VCaP (cell line): ENCODE measurements at regions not wholly inside any gene's neighbourhood (a gene's known extent, or its start where the extent isn't known, plus 50 kb on each side); places are given as distances from the start of the nearest gene placed in this dataset.

Experiments used
- H3K27ac ChIP-seq: fragments of 450-650 bp; 2 replicates; pipeline ENCODE4 v1.5.1; 2017
- CTCF ChIP-seq: fragments of 450-650 bp; conservative IDR thresholded peaks from 2 replicates; pipeline ENCODE4 v1.5.1; 2017; ENCODE audit warnings: mild to moderate bottlenecking, moderate library complexity

- TF ChIP-seq CTCF = no peak
- H3K27ac ChIP-seq = no peak overlapping the region
Measured at GRCh38 chr3:118842147-118842863, 192.3 kb downstream of the IGSF11 start.

GRCh38 chr3:118846176-118846575 lies 188.5 kb downstream of the IGSF11 start:
- no peak for TF ChIP-seq CTCF
- no peak overlapping the region for H3K27ac ChIP-seq
